ENCODE measurements at regions not wholly inside any gene's neighbourhood (a gene's known extent, or its start where the extent isn't known, plus 50 kb on each side); places are given as distances from the start of the nearest gene placed in this dataset.
"Not testable (repeated sequence)": the region's sequence is repeated elsewhere in the genome, so short reads cannot be mapped to it uniquely, and the experiment has no call there.

GRCh38 chr2:160803881-160804280, 310.3 kb upstream of the RBMS1 start:
- no peak for DNase-seq (ENCODE audit: low spot score)

GRCh38 chr2:160810406-160810805, 316.8 kb upstream of the RBMS1 start:
- DNase-seq (ENCODE audit: low spot score), result no peak

GRCh38 chr2:160812830-160813505, 319.4 kb upstream of the RBMS1 start:
- no peak for DNase-seq (ENCODE audit: low spot score)

GRCh38 chr2:160813506-160813858, 319.9 kb upstream of the RBMS1 start:
- no peak for DNase-seq (ENCODE audit: low spot score)

- DNase-seq (ENCODE audit: low spot score), result no peak
Observed at GRCh38 chr2:160816916-160817499, 323.4 kb upstream of the RBMS1 start.

GRCh38 chr2:160820691-160821090, 327.1 kb upstream of the RBMS1 start:
- DNase-seq (ENCODE audit: low spot score), result no peak

GRCh38 chr2:160822006-160822405, 328.4 kb upstream of the RBMS1 start:
- no peak for DNase-seq (ENCODE audit: low spot score)

- DNase-seq (ENCODE audit: low spot score), result no peak
Observed at GRCh38 chr2:160825433-160825832, 331.8 kb upstream of the RBMS1 start.

- DNase-seq (ENCODE audit: low spot score), result no peak
Observed at GRCh38 chr2:160826496-160826895, 332.9 kb upstream of the RBMS1 start.

GRCh38 chr2:160828076-160828475, 332.2 kb upstream of the TANK start:
- DNase-seq (ENCODE audit: low spot score), result no peak

GRCh38 chr2:160832381-160832780, 327.8 kb upstream of the TANK start:
- not testable (repeated sequence) for DNase-seq (ENCODE audit: low spot score)

- no peak for DNase-seq (ENCODE audit: low spot score)
Observed at GRCh38 chr2:160835166-160835565, 325.1 kb upstream of the TANK start.

- peak; percentile 16 for DNase-seq (ENCODE audit: low spot score)
Observed at GRCh38 chr2:160836755-160837154, 323.5 kb upstream of the TANK start.

- no peak for DNase-seq (ENCODE audit: low spot score)
Observed at GRCh38 chr2:160837416-160837815, 322.8 kb upstream of the TANK start.

GRCh38 chr2:160838147-160838546, 322.1 kb upstream of the TANK start:
- DNase-seq (ENCODE audit: low spot score), result no peak

GRCh38 chr2:160838691-160839090, 321.5 kb upstream of the TANK start:
- no peak for DNase-seq (ENCODE audit: low spot score)

- DNase-seq (ENCODE audit: low spot score), result no peak
Observed at GRCh38 chr2:160842286-160842685, 317.9 kb upstream of the TANK start.

- DNase-seq (ENCODE audit: low spot score), result no peak
Observed at GRCh38 chr2:160859096-160859495, 301.1 kb upstream of the TANK start.

GRCh38 chr2:160862226-160862625, 298.0 kb upstream of the TANK start:
- no peak for DNase-seq (ENCODE audit: low spot score)

GRCh38 chr2:160868891-160869290, 291.3 kb upstream of the TANK start:
- no peak for DNase-seq (ENCODE audit: low spot score)

- no peak for DNase-seq (ENCODE audit: low spot score)
Observed at GRCh38 chr2:160869411-160869810, 290.8 kb upstream of the TANK start.

- DNase-seq (ENCODE audit: low spot score), result no peak
Observed at GRCh38 chr2:160870729-160871465, 289.3 kb upstream of the TANK start.

GRCh38 chr2:160871953-160872352, 288.3 kb upstream of the TANK start:
- no peak for DNase-seq (ENCODE audit: low spot score)

GRCh38 chr2:160876029-160876428, 284.2 kb upstream of the TANK start:
- DNase-seq (ENCODE audit: low spot score), result no peak
